ENCODE measurements at regions not wholly inside any gene's neighbourhood (a gene's known extent, or its start where the extent isn't known, plus 50 kb on each side); places are given as distances from the start of the nearest gene placed in this dataset.

GRCh38 chr7:120168066-120168465 is 104.9 kb upstream of the KCND2 start:
- no peak for DNase-seq (ENCODE audit: low read depth)
- H3K27me3 ChIP-seq (ENCODE audit: control insufficient read depth, insufficient read depth, low read length) = no peaks in the 10 kb centered on the region
- H3K36me3 ChIP-seq (ENCODE audit: control insufficient read depth, insufficient read depth, low read length) = no peaks in the 10 kb centered on the region
- TF ChIP-seq CTCF (IDR thresholded peaks at IDR 0.05; ENCODE audit: insufficient read depth, low read length, poor library complexity, severe bottlenecking) = no peak
- no peak overlapping the region for H3K4me3 ChIP-seq (ENCODE audit: low read depth, low read length)

- Histone ChIP-seq H3K36me3 (ENCODE audit: control insufficient read depth, insufficient read depth, low read length) (no peaks in the 10 kb centered on the region), H3K4me3 (ENCODE audit: low read depth, low read length) (no peak overlapping the region)
These were observed 102.8 kb upstream of the KCND2 start for GRCh38 chr7:120169996-120170783.

DNA sequence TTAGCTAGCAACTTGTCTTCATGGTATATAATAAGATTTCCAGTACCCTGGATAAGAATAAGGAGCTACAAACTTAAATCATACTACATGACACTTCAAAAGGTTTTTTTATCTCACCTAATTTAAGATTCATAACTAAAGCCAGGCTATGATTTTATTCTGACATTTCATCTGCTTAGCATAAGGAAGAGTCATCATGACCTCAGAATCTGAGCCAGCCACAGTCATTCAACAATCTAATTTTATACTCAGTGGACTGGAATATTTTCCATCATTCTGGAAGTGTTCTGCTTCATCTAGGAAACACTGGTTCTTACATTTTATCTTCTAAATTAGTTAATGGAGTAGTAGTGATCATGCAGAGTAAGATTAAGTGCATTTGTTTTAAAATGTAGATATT is 102.1 kb upstream of the KCND2 start:
- no peaks in the 10 kb centered on the region for H3K27me3 ChIP-seq (ENCODE audit: control insufficient read depth, insufficient read depth, low read length)
- DNase-seq (ENCODE audit: low read depth) = no peak
- no peaks in the 10 kb centered on the region for H3K36me3 ChIP-seq (ENCODE audit: control insufficient read depth, insufficient read depth, low read length)
- no peak overlapping the region for H3K4me3 ChIP-seq (ENCODE audit: low read depth, low read length)
- no peak for TF ChIP-seq CTCF (IDR thresholded peaks at IDR 0.05; ENCODE audit: insufficient read depth, low read length, poor library complexity, severe bottlenecking)

More at GRCh38 chr7:120169996-120170783, 102.8 kb upstream of the KCND2 start:
- no peak for DNase-seq (ENCODE audit: low read depth)
- H3K27me3 ChIP-seq (ENCODE audit: control insufficient read depth, insufficient read depth, low read length) = no peaks in the 10 kb centered on the region
- no peak for TF ChIP-seq CTCF (IDR thresholded peaks at IDR 0.05; ENCODE audit: insufficient read depth, low read length, poor library complexity, severe bottlenecking)

DNA sequence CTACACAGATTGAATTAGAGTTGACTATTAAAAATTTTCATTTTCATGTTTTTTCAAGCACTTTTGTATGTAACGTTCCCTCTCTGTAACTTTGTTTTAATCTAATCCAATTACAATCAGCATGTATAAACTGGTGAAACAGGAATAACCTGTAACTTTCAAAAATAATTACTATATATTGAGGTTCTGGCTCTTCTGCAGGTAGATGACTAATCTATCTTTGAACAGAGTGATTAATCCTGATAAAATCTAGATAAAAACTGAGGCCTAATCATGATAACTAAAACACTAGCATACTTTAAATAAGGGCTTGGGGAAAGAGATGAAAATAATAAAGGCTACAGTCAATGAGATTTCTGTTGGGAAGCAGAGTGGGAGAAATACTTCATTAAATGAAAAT is 101.6 kb upstream of the KCND2 start:
- no peak overlapping the region for H3K4me3 ChIP-seq (ENCODE audit: low read depth, low read length)
- DNase-seq (ENCODE audit: low read depth) = peak; percentile 2
- no peaks in the 10 kb centered on the region for H3K36me3 ChIP-seq (ENCODE audit: control insufficient read depth, insufficient read depth, low read length)
- no peaks in the 10 kb centered on the region for H3K27me3 ChIP-seq (ENCODE audit: control insufficient read depth, insufficient read depth, low read length)
- no peak for TF ChIP-seq CTCF (IDR thresholded peaks at IDR 0.05; ENCODE audit: insufficient read depth, low read length, poor library complexity, severe bottlenecking)

DNA sequence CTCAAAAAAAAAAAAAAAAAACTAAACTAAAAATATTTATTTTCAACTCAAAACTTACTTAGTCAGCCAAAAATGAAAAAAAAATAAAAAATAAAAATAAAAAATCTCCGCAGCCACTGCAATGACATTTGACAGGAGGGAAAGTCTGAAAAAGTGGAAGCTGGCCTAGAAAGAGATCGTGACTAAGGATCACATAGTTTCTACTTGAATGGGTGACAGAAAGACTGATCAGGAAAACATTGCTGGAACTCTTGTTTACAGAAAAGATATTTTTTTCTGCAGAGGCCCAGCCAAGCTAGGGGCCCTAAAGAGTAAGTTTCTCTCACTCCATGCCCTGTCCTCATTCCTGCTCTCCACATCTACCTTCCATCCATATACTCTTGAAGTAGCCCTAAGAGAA is 92.8 kb upstream of the KCND2 start:
- DNase-seq (ENCODE audit: low read depth) = no peak
- TF ChIP-seq CTCF (IDR thresholded peaks at IDR 0.05; ENCODE audit: insufficient read depth, low read length, poor library complexity, severe bottlenecking) = no peak

DNA sequence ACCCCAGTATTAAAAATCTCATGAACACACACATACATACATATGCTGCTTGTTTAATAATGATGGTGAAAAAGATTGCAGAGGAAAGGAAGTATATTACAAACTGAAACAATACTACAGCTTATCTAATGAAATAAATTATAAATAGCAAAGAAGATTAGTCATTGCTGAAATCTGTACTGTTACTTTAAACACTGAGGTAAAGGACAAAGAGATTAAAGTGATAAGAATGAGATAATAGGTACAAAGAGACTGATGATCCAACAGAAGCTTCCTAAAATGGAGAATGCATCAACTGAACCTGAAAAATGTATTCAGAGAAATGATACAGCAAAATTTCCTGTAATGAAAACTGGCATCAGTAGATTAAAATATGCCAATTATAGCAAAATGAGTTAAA is 91.5 kb upstream of the KCND2 start:
- DNase-seq (ENCODE audit: low read depth) = no peak
- H3K27me3 ChIP-seq (ENCODE audit: control insufficient read depth, insufficient read depth, low read length) = no peaks in the 10 kb centered on the region
- no peak overlapping the region for H3K4me3 ChIP-seq (ENCODE audit: low read depth, low read length)
- no peak for TF ChIP-seq CTCF (IDR thresholded peaks at IDR 0.05; ENCODE audit: insufficient read depth, low read length, poor library complexity, severe bottlenecking)
- no peaks in the 10 kb centered on the region for H3K36me3 ChIP-seq (ENCODE audit: control insufficient read depth, insufficient read depth, low read length)

More for the DNA sequence above, 92.8 kb upstream of the KCND2 start:
- Histone ChIP-seq H3K4me3 (ENCODE audit: low read depth, low read length) (no peak overlapping the region), H3K27me3 (ENCODE audit: control insufficient read depth, insufficient read depth, low read length) (no peaks in the 10 kb centered on the region), H3K36me3 (ENCODE audit: control insufficient read depth, insufficient read depth, low read length) (no peaks in the 10 kb centered on the region)
